HEK293 (cell line): ENCODE measurements at regions not wholly inside any gene's neighbourhood (a gene's known extent, or its start where the extent isn't known, plus 50 kb on each side); places are given as distances from the start of the nearest gene placed in this dataset.

ENCODE experiments used
- CTCF ChIP-seq: fragments of 450-650 bp; formaldehyde crosslinking; IDR thresholded peaks from 2 replicates; pipeline ENCODE4 v1.5.1; 2016; ENCODE audit warnings: missing biosample characterization, missing genetic modification characterization
- PRDM4 ChIP-seq: fragments of 450-650 bp; formaldehyde crosslinking; IDR thresholded peaks from 2 replicates; pipeline ENCODE4 v1.5.1; 2017; ENCODE audit warnings: missing biosample characterization, missing genetic modification characterization
- REST ChIP-seq: fragments of 450-650 bp; formaldehyde crosslinking; IDR thresholded peaks from 2 replicates; pipeline ENCODE4 v1.5.1; 2016; ENCODE audit warnings: missing biosample characterization, missing genetic modification characterization
- TCF7L2 ChIP-seq: IDR thresholded peaks from 2 replicates; pipeline ENCODE4 v1.6.1; 2011; ENCODE audit warnings: low read depth, mild to moderate bottlenecking, inconsistent platforms, low read length, moderate library complexity, borderline replicate concordance
- YY1 ChIP-seq: fragments of 450-650 bp; formaldehyde crosslinking; IDR thresholded peaks from 2 replicates; pipeline ENCODE4 v1.5.1; 2018; ENCODE audit warnings: missing biosample characterization, missing genetic modification characterization
- ZBTB49 ChIP-seq: fragments of 450-650 bp; formaldehyde crosslinking; IDR thresholded peaks from 2 replicates; pipeline ENCODE4 v1.5.1; 2016; ENCODE audit warnings: missing biosample characterization, missing genetic modification characterization, low read depth
- ZNF23 ChIP-seq: fragments of 450-650 bp; formaldehyde crosslinking; IDR thresholded peaks from 2 replicates; pipeline ENCODE4 v1.5.1; 2016; ENCODE audit warnings: missing biosample characterization, missing genetic modification characterization, borderline replicate concordance
- ZNF274 ChIP-seq, 2 experiments: fragments of 200-500 bp in 1 of 2; fragments of 450-650 bp in 1 of 2; sonication (Bioruptor generic) in 1 of 2; formaldehyde crosslinking in 1 of 2; IDR thresholded peaks; 2 replicates each; pipeline versions ENCODE4 v1.5.1 to v1.6.1; 2014 to 2016; ENCODE audit warnings: borderline replicate concordance in 1 of 2, inconsistent platforms in 1 of 2, low read length in 1 of 2, missing biosample characterization in 1 of 2, missing genetic modification characterization in 1 of 2
- ZNF341 ChIP-seq: fragments of 450-650 bp; formaldehyde crosslinking; IDR thresholded peaks from 2 replicates; pipeline ENCODE4; 2016; ENCODE audit warnings: low read depth, missing biosample characterization, missing genetic modification characterization
- ZNF639 ChIP-seq: fragments of 450-650 bp; formaldehyde crosslinking; IDR thresholded peaks from 2 replicates; pipeline ENCODE4 v1.5.1; 2016; ENCODE audit warnings: missing biosample characterization, missing genetic modification characterization

- TF ChIP-seq CTCF (tag by site-specific recombination) (no peak), ZNF341 (tag by site-specific recombination) (no peak), ZNF639 (tag by site-specific recombination) (no peak), YY1 (tag by site-specific recombination) (no peak), PRDM4 (tag by site-specific recombination) (no peak), ZNF23 (tag by site-specific recombination) (no peak), ZBTB49 (tag by site-specific recombination) (no peak), ZNF274 (IDR thresholded peaks at IDR 0.05; ENCODE audit: low read length) (no peak), ZNF274 (tag by site-specific recombination; IDR thresholded peaks at IDR 0.05; ENCODE audit: borderline replicate concordance) (no peak), TCF7L2 (no peak), REST (tag by site-specific recombination) (no peak)
Observed at GRCh38 chr4:79017481-79017880, 78.2 kb upstream of the PAQR3 start.
